GM18861 (cell line): ENCODE measurements at regions not wholly inside any gene's neighbourhood (a gene's known extent, or its start where the extent isn't known, plus 50 kb on each side); places are given as distances from the start of the nearest gene placed in this dataset.
"Not testable (repeated sequence)": the region's sequence is repeated elsewhere in the genome, so short reads cannot be mapped to it uniquely, and the experiment has no call there.

Experiments used
- ATAC-seq: cut with Tn5 transposase; IDR thresholded peaks from one replicate; pipeline ENCODE4 v1.9.1; 2021; ENCODE audit not compliant: unreplicated experiment

- no peak for ATAC-seq
These were observed 1977.9 kb downstream of the SUCLG1 start for GRCh38 chr2:82481207-82481606.

GRCh38 chr2:82478641-82479040 is 1980.4 kb downstream of the SUCLG1 start:
- ATAC-seq = no peak

- no peak for ATAC-seq
These were observed 1983.0 kb downstream of the SUCLG1 start for GRCh38 chr2:82476094-82476493.

- ATAC-seq = no peak
These were observed 2030.8 kb downstream of the SUCLG1 start for GRCh38 chr2:82428251-82428650.

- ATAC-seq = no peak
These were observed 2047.1 kb downstream of the SUCLG1 start for GRCh38 chr2:82412021-82412420.

GRCh38 chr2:82411071-82411470 is 2048.0 kb downstream of the SUCLG1 start:
- ATAC-seq = no peak

- ATAC-seq = no peak
These were observed 2063.5 kb downstream of the SUCLG1 start for GRCh38 chr2:82395531-82395930.

GRCh38 chr2:82391386-82391785 is 2067.7 kb downstream of the SUCLG1 start:
- ATAC-seq = no peak

- no peak for ATAC-seq
These were observed 2051.1 kb upstream of the LRRTM1 start for GRCh38 chr2:82355622-82356021.

- ATAC-seq = no peak
These were observed 2041.4 kb upstream of the LRRTM1 start for GRCh38 chr2:82345910-82346309.

- ATAC-seq = no peak
These were observed 2040.1 kb upstream of the LRRTM1 start for GRCh38 chr2:82344670-82345069.

- no peak for ATAC-seq
These were observed 2037.8 kb upstream of the LRRTM1 start for GRCh38 chr2:82342356-82342755.

- no peak for ATAC-seq
These were observed 2036.1 kb upstream of the LRRTM1 start for GRCh38 chr2:82340578-82341053.

GRCh38 chr2:82339805-82340204 is 2035.3 kb upstream of the LRRTM1 start:
- ATAC-seq = no peak

GRCh38 chr2:82333697-82334096 is 2029.1 kb upstream of the LRRTM1 start:
- no peak for ATAC-seq

GRCh38 chr2:82330155-82330554 is 2025.6 kb upstream of the LRRTM1 start:
- ATAC-seq = no peak

- ATAC-seq = not testable (repeated sequence)
These were observed 2021.7 kb upstream of the LRRTM1 start for GRCh38 chr2:82326180-82326767.

- ATAC-seq = no peak
These were observed 2015.7 kb upstream of the LRRTM1 start for GRCh38 chr2:82320296-82320695.

GRCh38 chr2:82317012-82317411 is 2012.5 kb upstream of the LRRTM1 start:
- no peak for ATAC-seq

GRCh38 chr2:82316586-82316985 is 2012.0 kb upstream of the LRRTM1 start:
- no peak for ATAC-seq

GRCh38 chr2:82314836-82315472 is 2010.4 kb upstream of the LRRTM1 start:
- no peak for ATAC-seq

- no peak for ATAC-seq
These were observed 2003.0 kb upstream of the LRRTM1 start for GRCh38 chr2:82307511-82307910.

GRCh38 chr2:82301506-82301905 is 1997.0 kb upstream of the LRRTM1 start:
- no peak for ATAC-seq
